ENCODE measurements at regions not wholly inside any gene's neighbourhood (a gene's known extent, or its start where the extent isn't known, plus 50 kb on each side); places are given as distances from the start of the nearest gene placed in this dataset.

DNA sequence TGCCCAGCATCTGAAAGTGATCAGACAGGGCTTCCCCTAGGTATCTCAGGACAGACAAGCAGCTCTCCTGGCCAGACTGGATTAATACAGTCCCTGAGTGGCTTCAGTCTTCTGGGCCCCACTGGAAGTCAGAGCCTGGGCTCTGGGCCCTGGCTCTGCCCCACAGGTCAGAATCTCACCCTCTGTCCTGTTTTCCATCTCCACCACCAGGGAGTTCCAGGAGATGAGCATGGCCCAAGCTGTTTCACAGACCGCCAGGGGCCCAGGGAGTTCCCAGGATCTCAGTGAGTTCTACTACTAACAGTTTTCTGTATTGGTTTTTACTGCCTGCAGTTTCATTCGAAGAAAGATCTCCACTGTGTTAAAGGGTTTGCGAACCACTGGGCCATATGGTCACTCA lies 131.5 kb downstream of the MEX3B start:
- Histone ChIP-seq H3K4me2 (ENCODE audit: low read length) (no peak overlapping the region), H3K27me3 (ENCODE audit: control insufficient read depth, insufficient read depth, low read length) (no peaks in the 10 kb centered on the region), H3K9me3 (replicated peaks; ENCODE audit: low read length) (no peaks in the 10 kb centered on the region), H3K9ac (ENCODE audit: low read depth, low read length) (no peak overlapping the region), H3K4me3 (ENCODE audit: low read length) (no peak overlapping the region), H3K36me3 (ENCODE audit: insufficient read depth, low read length) (no peaks in the 10 kb centered on the region), H3K4me1 (ENCODE audit: control insufficient read depth, insufficient read depth, low read length) (peaks cover 13% of the 10 kb centered on the region)

DNA sequence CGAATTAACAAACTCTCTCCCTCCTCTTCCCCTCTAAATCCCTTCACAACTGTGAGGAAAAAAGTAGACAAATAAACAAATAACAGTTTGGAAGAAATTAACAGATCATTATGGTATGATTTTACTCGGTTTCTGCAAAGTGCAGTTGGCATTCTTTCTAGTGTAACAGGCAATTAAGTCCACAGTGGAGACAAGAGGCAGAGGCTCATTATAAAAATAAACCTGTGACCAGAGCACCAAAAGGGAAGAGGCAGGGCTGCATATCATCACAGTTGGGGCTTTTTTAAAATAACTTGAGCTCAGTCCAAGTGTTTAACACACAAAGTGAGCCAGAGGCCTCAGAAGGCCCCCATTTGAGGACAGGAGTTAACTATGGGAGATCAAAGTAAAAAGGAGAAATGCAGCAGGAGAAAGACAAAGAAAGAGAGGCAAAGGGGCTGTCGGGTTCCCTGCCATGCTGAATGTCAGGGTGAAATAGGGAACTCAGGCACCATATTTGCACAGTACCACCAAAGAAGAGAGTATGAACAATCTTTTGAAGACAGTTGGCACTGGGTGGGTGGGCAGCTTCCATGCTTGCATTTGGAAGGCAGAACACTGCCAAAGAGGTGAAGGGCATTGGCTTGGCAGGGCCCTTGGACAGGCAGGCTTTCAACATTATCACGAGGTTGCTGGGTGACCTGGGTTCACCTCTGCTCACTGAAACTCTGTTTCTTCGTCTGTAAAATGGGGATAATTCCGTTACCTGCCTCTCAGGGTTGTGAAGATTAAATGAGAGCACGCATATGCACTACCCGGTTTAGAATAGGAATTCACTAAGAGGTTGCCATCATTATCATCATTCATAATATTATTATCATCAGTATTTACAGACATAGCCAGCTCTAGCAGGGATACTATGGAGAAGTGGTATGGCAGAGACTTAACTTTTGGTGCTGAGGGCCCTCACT lies 134.5 kb downstream of the MEX3B start:
- no peaks in the 10 kb centered on the region for H3K9me3 ChIP-seq (replicated peaks; ENCODE audit: low read length)
- H3K9ac ChIP-seq (ENCODE audit: low read depth, low read length), result no peak overlapping the region
- peaks cover 13% of the 10 kb centered on the region for H3K4me1 ChIP-seq (ENCODE audit: control insufficient read depth, insufficient read depth, low read length)
- H3K36me3 ChIP-seq (ENCODE audit: insufficient read depth, low read length), result no peaks in the 10 kb centered on the region
- H3K4me3 ChIP-seq (ENCODE audit: low read length), result no peak overlapping the region
- H3K27me3 ChIP-seq (ENCODE audit: control insufficient read depth, insufficient read depth, low read length), result no peaks in the 10 kb centered on the region
- no peak overlapping the region for H3K4me2 ChIP-seq (ENCODE audit: low read length)

GRCh38 chr15:81910355-81911021 lies 135.3 kb downstream of the MEX3B start:
- H3K4me3 ChIP-seq (ENCODE audit: low read length), result no peak overlapping the region
- no peaks in the 10 kb centered on the region for H3K27me3 ChIP-seq (ENCODE audit: control insufficient read depth, insufficient read depth, low read length)
- H3K4me2 ChIP-seq (ENCODE audit: low read length), result no peak overlapping the region
- no peaks in the 10 kb centered on the region for H3K9me3 ChIP-seq (replicated peaks; ENCODE audit: low read length)
- no peaks in the 10 kb centered on the region for H3K36me3 ChIP-seq (ENCODE audit: insufficient read depth, low read length)
- H3K9ac ChIP-seq (ENCODE audit: low read depth, low read length), result no peak overlapping the region
- peaks cover 13% of the 10 kb centered on the region for H3K4me1 ChIP-seq (ENCODE audit: control insufficient read depth, insufficient read depth, low read length)

GRCh38 chr15:81909011-81909358 lies 136.8 kb downstream of the MEX3B start:
- Histone ChIP-seq H3K4me2 (ENCODE audit: low read length) (no peak overlapping the region), H3K4me1 (ENCODE audit: control insufficient read depth, insufficient read depth, low read length) (peaks cover under 1% of the 10 kb centered on the region), H3K27me3 (ENCODE audit: control insufficient read depth, insufficient read depth, low read length) (no peaks in the 10 kb centered on the region), H3K36me3 (ENCODE audit: insufficient read depth, low read length) (no peaks in the 10 kb centered on the region), H3K9me3 (replicated peaks; ENCODE audit: low read length) (no peaks in the 10 kb centered on the region), H3K4me3 (ENCODE audit: low read length) (no peak overlapping the region), H3K9ac (ENCODE audit: low read depth, low read length) (no peak overlapping the region)

- Histone ChIP-seq H3K27me3 (ENCODE audit: control insufficient read depth, insufficient read depth, low read length) (no peaks in the 10 kb centered on the region), H3K4me3 (ENCODE audit: low read length) (no peak overlapping the region), H3K4me1 (ENCODE audit: control insufficient read depth, insufficient read depth, low read length) (no peaks in the 10 kb centered on the region), H3K4me2 (ENCODE audit: low read length) (no peak overlapping the region), H3K9ac (ENCODE audit: low read depth, low read length) (no peak overlapping the region), H3K36me3 (ENCODE audit: insufficient read depth, low read length) (no peaks in the 10 kb centered on the region), H3K9me3 (replicated peaks; ENCODE audit: low read length) (no peaks in the 10 kb centered on the region)
Measured at GRCh38 chr15:81908111-81908510, 137.7 kb downstream of the MEX3B start.

DNA sequence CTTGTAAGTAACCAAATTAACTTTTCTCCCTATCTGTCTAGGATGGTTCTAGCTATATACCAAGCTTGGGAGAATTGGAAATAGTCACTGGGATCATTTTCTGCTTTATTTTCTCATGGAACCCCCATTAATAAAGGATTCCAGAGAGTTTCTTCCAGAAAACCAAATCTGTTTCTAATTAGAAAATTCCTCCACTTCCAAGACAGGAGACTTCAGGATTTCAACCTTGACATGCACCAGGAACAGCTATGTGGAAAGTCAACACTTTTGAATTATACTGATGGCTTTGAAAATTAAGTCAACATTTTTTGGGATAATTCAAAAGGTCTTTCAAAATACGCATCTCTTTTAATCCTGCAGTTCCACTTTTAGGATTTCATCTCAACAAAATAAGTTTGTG lies 138.3 kb downstream of the MEX3B start:
- H3K36me3 ChIP-seq (ENCODE audit: insufficient read depth, low read length), result no peaks in the 10 kb centered on the region
- H3K9ac ChIP-seq (ENCODE audit: low read depth, low read length), result no peak overlapping the region
- H3K27me3 ChIP-seq (ENCODE audit: control insufficient read depth, insufficient read depth, low read length), result no peaks in the 10 kb centered on the region
- H3K4me2 ChIP-seq (ENCODE audit: low read length), result no peak overlapping the region
- H3K4me1 ChIP-seq (ENCODE audit: control insufficient read depth, insufficient read depth, low read length), result no peaks in the 10 kb centered on the region
- no peaks in the 10 kb centered on the region for H3K9me3 ChIP-seq (replicated peaks; ENCODE audit: low read length)
- no peak overlapping the region for H3K4me3 ChIP-seq (ENCODE audit: low read length)

GRCh38 chr15:81905889-81906288 lies 139.9 kb downstream of the MEX3B start:
- no peaks in the 10 kb centered on the region for H3K4me1 ChIP-seq (ENCODE audit: control insufficient read depth, insufficient read depth, low read length)
- H3K27me3 ChIP-seq (ENCODE audit: control insufficient read depth, insufficient read depth, low read length), result no peaks in the 10 kb centered on the region
- no peak overlapping the region for H3K9ac ChIP-seq (ENCODE audit: low read depth, low read length)
- H3K9me3 ChIP-seq (replicated peaks; ENCODE audit: low read length), result no peaks in the 10 kb centered on the region
- H3K36me3 ChIP-seq (ENCODE audit: insufficient read depth, low read length), result no peaks in the 10 kb centered on the region
- H3K4me2 ChIP-seq (ENCODE audit: low read length), result no peak overlapping the region
- H3K4me3 ChIP-seq (ENCODE audit: low read length), result no peak overlapping the region

GRCh38 chr15:81901319-81901718 lies 144.5 kb downstream of the MEX3B start:
- H3K27me3 ChIP-seq (ENCODE audit: control insufficient read depth, insufficient read depth, low read length), result no peaks in the 10 kb centered on the region
- H3K4me3 ChIP-seq (ENCODE audit: low read length), result no peak overlapping the region
- H3K4me2 ChIP-seq (ENCODE audit: low read length), result no peak overlapping the region
- H3K4me1 ChIP-seq (ENCODE audit: control insufficient read depth, insufficient read depth, low read length), result peaks cover 11% of the 10 kb centered on the region
- H3K9me3 ChIP-seq (replicated peaks; ENCODE audit: low read length), result no peaks in the 10 kb centered on the region
- H3K9ac ChIP-seq (ENCODE audit: low read depth, low read length), result no peak overlapping the region
- H3K36me3 ChIP-seq (ENCODE audit: insufficient read depth, low read length), result no peaks in the 10 kb centered on the region

DNA sequence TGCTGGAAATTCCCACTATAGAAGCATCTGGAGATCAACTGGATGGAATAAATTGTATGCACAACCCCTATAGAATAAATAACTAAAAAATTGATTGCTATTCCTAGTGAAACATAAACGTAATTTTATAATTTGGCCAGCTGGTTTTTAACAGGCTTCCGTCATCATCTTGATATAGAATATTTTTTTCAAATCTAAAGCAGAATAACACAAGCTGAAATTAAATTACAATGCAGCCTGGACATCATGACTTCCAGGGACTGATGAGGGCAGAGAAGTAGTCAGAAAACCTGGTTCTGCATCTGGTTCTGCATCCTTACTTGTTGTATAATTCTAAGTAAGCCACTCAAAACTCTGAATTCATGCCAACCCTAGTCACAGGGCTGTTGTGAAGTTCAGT lies 146.1 kb downstream of the MEX3B start:
- H3K9me3 ChIP-seq (replicated peaks; ENCODE audit: low read length), result no peaks in the 10 kb centered on the region
- H3K9ac ChIP-seq (ENCODE audit: low read depth, low read length), result no peak overlapping the region
- H3K27me3 ChIP-seq (ENCODE audit: control insufficient read depth, insufficient read depth, low read length), result no peaks in the 10 kb centered on the region
- H3K4me2 ChIP-seq (ENCODE audit: low read length), result no peak overlapping the region
- no peaks in the 10 kb centered on the region for H3K36me3 ChIP-seq (ENCODE audit: insufficient read depth, low read length)
- no peak overlapping the region for H3K4me3 ChIP-seq (ENCODE audit: low read length)
- peaks cover 11% of the 10 kb centered on the region for H3K4me1 ChIP-seq (ENCODE audit: control insufficient read depth, insufficient read depth, low read length)

DNA sequence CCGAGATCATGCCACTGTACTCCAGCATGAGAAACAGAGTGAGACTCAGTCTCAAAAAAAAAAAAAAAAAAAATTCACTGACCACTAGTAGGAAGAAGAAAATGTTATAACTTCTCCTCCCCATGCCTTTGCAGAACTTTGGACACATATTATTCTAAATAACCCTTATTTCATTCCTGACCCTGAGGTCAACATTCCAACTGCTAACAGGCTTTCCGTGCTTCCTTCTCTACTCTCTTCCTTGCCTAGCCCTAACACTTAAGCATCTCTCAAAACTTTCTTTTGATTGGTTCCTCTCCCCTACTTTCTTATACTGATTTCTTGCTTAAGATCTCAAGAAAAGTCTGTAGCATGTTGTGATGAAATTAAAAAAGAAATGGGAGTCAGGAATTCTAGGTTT lies 146.8 kb downstream of the MEX3B start:
- Histone ChIP-seq H3K27me3 (ENCODE audit: control insufficient read depth, insufficient read depth, low read length) (no peaks in the 10 kb centered on the region), H3K36me3 (ENCODE audit: insufficient read depth, low read length) (no peaks in the 10 kb centered on the region), H3K4me1 (ENCODE audit: control insufficient read depth, insufficient read depth, low read length) (peaks cover 11% of the 10 kb centered on the region), H3K4me3 (ENCODE audit: low read length) (no peak overlapping the region), H3K9me3 (replicated peaks; ENCODE audit: low read length) (no peaks in the 10 kb centered on the region), H3K9ac (ENCODE audit: low read depth, low read length) (no peak overlapping the region), H3K4me2 (ENCODE audit: low read length) (no peak overlapping the region)

GRCh38 chr15:81897057-81897677 lies 148.7 kb downstream of the MEX3B start:
- Histone ChIP-seq H3K4me3 (ENCODE audit: low read length) (no peak overlapping the region), H3K9me3 (replicated peaks; ENCODE audit: low read length) (no peaks in the 10 kb centered on the region), H3K27me3 (ENCODE audit: control insufficient read depth, insufficient read depth, low read length) (no peaks in the 10 kb centered on the region), H3K36me3 (ENCODE audit: insufficient read depth, low read length) (no peaks in the 10 kb centered on the region), H3K9ac (ENCODE audit: low read depth, low read length) (no peak overlapping the region), H3K4me2 (ENCODE audit: low read length) (peak overlapping the region; percentile 38), H3K4me1 (ENCODE audit: control insufficient read depth, insufficient read depth, low read length) (peaks cover 16% of the 10 kb centered on the region)

Data from skeletal muscle satellite cell (primary cell).